ENCODE measurements at regions not wholly inside any gene's neighbourhood (a gene's known extent, or its start where the extent isn't known, plus 50 kb on each side); places are given as distances from the start of the nearest gene placed in this dataset.

DNA sequence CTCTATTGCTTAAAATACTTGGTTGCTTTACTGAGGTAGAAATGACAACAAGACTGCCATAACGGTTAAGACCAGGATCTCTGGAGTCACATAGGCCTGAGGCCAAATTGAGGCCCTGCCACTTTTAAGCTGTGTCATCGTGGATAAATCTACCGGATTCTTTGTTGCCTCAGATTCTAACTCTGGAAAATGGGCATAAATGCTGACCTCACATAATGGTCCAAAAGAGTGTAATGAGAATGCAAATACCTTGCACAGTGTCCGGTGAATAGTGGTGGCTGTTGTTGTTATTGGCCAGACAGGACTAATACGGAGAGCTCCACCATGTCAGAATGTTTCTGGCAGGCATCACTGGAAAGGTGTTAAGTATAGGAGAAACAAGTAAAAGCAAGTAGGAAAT, 346.1 kb downstream of the LMO4 start:
- Histone ChIP-seq H3K27me3 (replicated peaks; ENCODE audit: insufficient read depth, low read length) (no peaks in the 10 kb centered on the region), H3K9me2 (replicated peaks; ENCODE audit: insufficient read depth, low read length) (no peaks in the 10 kb centered on the region), H3K9ac (ENCODE audit: low read length) (no peak overlapping the region), H3K27ac (ENCODE audit: low read length) (no peak overlapping the region), H3K4me2 (ENCODE audit: low read depth, low read length) (no peak overlapping the region), H2AFZ (ENCODE audit: low read length) (no peak overlapping the region), H4K20me1 (ENCODE audit: insufficient read depth, low read length) (no peaks in the 10 kb centered on the region), H3K4me1 (ENCODE audit: low read length) (no peaks in the 10 kb centered on the region), H3K79me2 (ENCODE audit: low read length) (no peaks in the 10 kb centered on the region), H3F3A (ENCODE audit: insufficient read depth, low read length) (no peaks in the 10 kb centered on the region), H3K9me3 (replicated peaks; ENCODE audit: insufficient read depth, low read length) (no peaks in the 10 kb centered on the region), H3K4me3 (ENCODE audit: low read length) (no peak overlapping the region), H3K36me3 (replicated peaks; ENCODE audit: insufficient read depth, low read length) (no peaks in the 10 kb centered on the region)
- TF ChIP-seq, protein P1, sequence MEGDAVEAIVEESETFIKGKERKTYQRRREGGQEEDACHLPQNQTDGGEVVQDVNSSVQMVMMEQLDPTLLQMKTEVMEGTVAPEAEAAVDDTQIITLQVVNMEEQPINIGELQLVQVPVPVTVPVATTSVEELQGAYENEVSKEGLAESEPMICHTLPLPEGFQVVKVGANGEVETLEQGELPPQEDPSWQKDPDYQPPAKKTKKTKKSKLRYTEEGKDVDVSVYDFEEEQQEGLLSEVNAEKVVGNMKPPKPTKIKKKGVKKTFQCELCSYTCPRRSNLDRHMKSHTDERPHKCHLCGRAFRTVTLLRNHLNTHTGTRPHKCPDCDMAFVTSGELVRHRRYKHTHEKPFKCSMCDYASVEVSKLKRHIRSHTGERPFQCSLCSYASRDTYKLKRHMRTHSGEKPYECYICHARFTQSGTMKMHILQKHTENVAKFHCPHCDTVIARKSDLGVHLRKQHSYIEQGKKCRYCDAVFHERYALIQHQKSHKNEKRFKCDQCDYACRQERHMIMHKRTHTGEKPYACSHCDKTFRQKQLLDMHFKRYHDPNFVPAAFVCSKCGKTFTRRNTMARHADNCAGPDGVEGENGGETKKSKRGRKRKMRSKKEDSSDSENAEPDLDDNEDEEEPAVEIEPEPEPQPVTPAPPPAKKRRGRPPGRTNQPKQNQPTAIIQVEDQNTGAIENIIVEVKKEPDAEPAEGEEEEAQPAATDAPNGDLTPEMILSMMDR (IDR thresholded peaks at IDR 0.05; ENCODE audit: low read length), result no peak
- TF ChIP-seq EZH2phosphoT487 (IDR thresholded peaks at IDR 0.05; ENCODE audit: low read length) (no peak), EZH2 (optimal IDR thresholded peaks at IDR 0.05; ENCODE audit: low read depth, low read length) (no peak)
- no peak for DNase-seq

DNA sequence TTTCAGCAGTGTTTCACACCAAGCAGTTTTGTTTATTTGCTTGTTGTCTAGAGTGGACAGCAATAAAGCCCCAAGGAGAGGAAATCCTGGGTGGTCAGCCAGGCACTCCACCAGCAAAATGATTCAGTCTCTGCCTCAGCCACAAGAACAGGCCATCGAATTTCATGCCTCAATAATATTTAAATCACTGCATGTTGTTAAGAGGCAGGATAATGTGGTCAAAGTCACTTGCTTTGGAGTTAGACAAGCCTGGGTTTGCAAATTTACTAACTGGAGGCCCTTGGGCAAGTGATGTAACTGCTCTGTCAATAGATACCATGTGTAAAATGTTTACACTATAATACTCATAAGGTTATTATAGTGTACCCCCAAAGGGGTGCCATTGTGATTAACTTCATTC, 349.6 kb downstream of the LMO4 start:
- H3K4me1 ChIP-seq (ENCODE audit: low read length), result no peaks in the 10 kb centered on the region
- H2AFZ ChIP-seq (ENCODE audit: low read length), result no peak overlapping the region
- no peak overlapping the region for H3K9ac ChIP-seq (ENCODE audit: low read length)
- no peak for DNase-seq
- H3K9me3 ChIP-seq (replicated peaks; ENCODE audit: insufficient read depth, low read length), result no peaks in the 10 kb centered on the region
- no peaks in the 10 kb centered on the region for H4K20me1 ChIP-seq (ENCODE audit: insufficient read depth, low read length)
- no peaks in the 10 kb centered on the region for H3K36me3 ChIP-seq (replicated peaks; ENCODE audit: insufficient read depth, low read length)
- no peaks in the 10 kb centered on the region for H3K9me2 ChIP-seq (replicated peaks; ENCODE audit: insufficient read depth, low read length)
- H3K4me2 ChIP-seq (ENCODE audit: low read depth, low read length), result no peak overlapping the region
- TF ChIP-seq EZH2phosphoT487 (IDR thresholded peaks at IDR 0.05; ENCODE audit: low read length) (no peak), EZH2 (optimal IDR thresholded peaks at IDR 0.05; ENCODE audit: low read depth, low read length) (no peak)
- TF ChIP-seq, protein P1 (IDR thresholded peaks at IDR 0.05; ENCODE audit: low read length), result no peak
- no peaks in the 10 kb centered on the region for H3K79me2 ChIP-seq (ENCODE audit: low read length)
- no peak overlapping the region for H3K4me3 ChIP-seq (ENCODE audit: low read length)
- no peaks in the 10 kb centered on the region for H3F3A ChIP-seq (ENCODE audit: insufficient read depth, low read length)
- no peaks in the 10 kb centered on the region for H3K27me3 ChIP-seq (replicated peaks; ENCODE audit: insufficient read depth, low read length)
- H3K27ac ChIP-seq (ENCODE audit: low read length), result no peak overlapping the region

DNA sequence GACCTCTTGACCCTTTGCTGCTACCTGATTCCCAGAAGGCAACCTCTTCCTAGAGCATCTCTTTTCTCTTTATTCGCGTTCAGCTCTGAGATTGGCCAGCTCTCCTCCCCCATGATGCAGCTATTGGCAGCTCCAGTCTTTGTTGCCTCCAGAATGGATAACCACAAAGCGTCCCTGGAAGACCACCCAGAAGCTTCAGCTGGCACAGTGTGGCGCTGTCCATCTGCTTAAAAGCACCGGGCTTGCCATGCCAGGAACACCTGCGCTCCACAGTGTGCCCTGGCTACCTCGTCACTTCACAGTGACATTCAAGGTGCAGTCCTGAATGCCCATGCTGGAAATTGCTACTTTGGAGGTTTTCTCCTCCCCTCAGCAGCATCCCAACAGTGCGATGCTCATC, 353.9 kb downstream of the LMO4 start:
- TF ChIP-seq EZH2phosphoT487 (IDR thresholded peaks at IDR 0.05; ENCODE audit: low read length) (no peak), EZH2 (optimal IDR thresholded peaks at IDR 0.05; ENCODE audit: low read depth, low read length) (no peak)
- TF ChIP-seq, protein P1 (IDR thresholded peaks at IDR 0.05; ENCODE audit: low read length), result no peak
- Histone ChIP-seq H3K27ac (ENCODE audit: low read length) (no peak overlapping the region), H3K4me3 (ENCODE audit: low read length) (no peak overlapping the region)

More for the DNA sequence above, 353.9 kb downstream of the LMO4 start:
- H3K4me1 ChIP-seq (ENCODE audit: low read length), result no peaks in the 10 kb centered on the region
- H4K20me1 ChIP-seq (ENCODE audit: insufficient read depth, low read length), result no peaks in the 10 kb centered on the region
- no peaks in the 10 kb centered on the region for H3F3A ChIP-seq (ENCODE audit: insufficient read depth, low read length)
- no peak overlapping the region for H2AFZ ChIP-seq (ENCODE audit: low read length)
- H3K9me3 ChIP-seq (replicated peaks; ENCODE audit: insufficient read depth, low read length), result no peaks in the 10 kb centered on the region
- no peak overlapping the region for H3K9ac ChIP-seq (ENCODE audit: low read length)
- no peak overlapping the region for H3K4me2 ChIP-seq (ENCODE audit: low read depth, low read length)
- no peaks in the 10 kb centered on the region for H3K36me3 ChIP-seq (replicated peaks; ENCODE audit: insufficient read depth, low read length)
- H3K27me3 ChIP-seq (replicated peaks; ENCODE audit: insufficient read depth, low read length), result no peaks in the 10 kb centered on the region
- H3K79me2 ChIP-seq (ENCODE audit: low read length), result no peaks in the 10 kb centered on the region
- H3K9me2 ChIP-seq (replicated peaks; ENCODE audit: insufficient read depth, low read length), result no peaks in the 10 kb centered on the region
- no peak for DNase-seq
